ENCODE measurements at regions not wholly inside any gene's neighbourhood (a gene's known extent, or its start where the extent isn't known, plus 50 kb on each side); places are given as distances from the start of the nearest gene placed in this dataset.
"Not testable (repeated sequence)": the region's sequence is repeated elsewhere in the genome, so short reads cannot be mapped to it uniquely, and the experiment has no call there.

- Mint-ChIP-seq H3K27ac (no peak overlapping the region), H3K36me3 (ENCODE audit: low read depth) (no peaks in the 10 kb centered on the region), H3K27me3 (no peaks in the 10 kb centered on the region), H3K4me1 (ENCODE audit: low read depth) (no peaks in the 10 kb centered on the region), H3K9me3 (peaks cover 64% of the 10 kb centered on the region), H3K4me3 (no peak overlapping the region)
- intact Hi-C loops (cut with micrococcal nuclease) = no loop called here
These were observed 209.1 kb upstream of the PTER start for GRCh38 chr10:16227674-16228073.

- H3K36me3 Mint-ChIP-seq (ENCODE audit: low read depth) = no peaks in the 10 kb centered on the region
- no peaks in the 10 kb centered on the region for H3K4me1 Mint-ChIP-seq (ENCODE audit: low read depth)
- H3K4me3 Mint-ChIP-seq = no peak overlapping the region
- intact Hi-C loops (cut with micrococcal nuclease) = no loop called here
- H3K27me3 Mint-ChIP-seq = no peaks in the 10 kb centered on the region
- H3K9me3 Mint-ChIP-seq = peaks cover 47% of the 10 kb centered on the region
- H3K27ac Mint-ChIP-seq = no peak overlapping the region
These were observed 205.6 kb upstream of the PTER start for GRCh38 chr10:16231176-16231575.

DNA sequence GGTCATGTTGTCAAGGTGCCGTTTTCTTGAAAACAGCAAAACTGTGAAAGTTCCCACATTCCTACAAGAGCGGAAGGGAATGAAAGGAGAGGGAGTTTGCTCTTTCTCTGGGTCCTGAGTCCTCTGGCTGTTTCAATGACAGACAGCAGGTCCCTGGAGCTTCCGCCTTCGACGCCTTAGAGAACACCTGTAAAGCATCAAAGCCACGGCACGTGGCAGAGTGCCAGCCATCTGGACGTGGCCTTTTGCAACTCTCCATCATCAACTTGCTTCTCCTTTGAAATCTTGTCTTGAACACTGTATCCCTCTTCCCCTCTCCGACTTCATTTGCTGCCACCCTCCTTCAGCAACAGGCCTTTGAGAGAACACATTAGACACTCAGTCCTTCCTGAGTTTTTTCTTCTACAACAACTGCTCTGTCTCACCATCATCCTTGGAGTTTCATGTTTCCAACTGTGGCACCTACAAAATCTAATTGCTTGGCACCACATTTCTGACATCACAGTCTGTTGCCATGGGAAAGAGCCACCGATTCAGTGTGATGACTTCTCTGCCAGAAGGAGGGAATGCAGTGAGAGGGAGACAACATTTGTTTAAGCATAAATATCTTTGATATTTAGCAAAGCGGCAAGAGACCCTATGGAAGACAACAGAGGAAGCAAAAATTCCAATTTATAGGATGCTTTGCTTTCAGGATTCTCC lies 204.9 kb upstream of the PTER start:
- Mint-ChIP-seq H3K9me3 (peaks cover 45% of the 10 kb centered on the region), H3K4me3 (no peak overlapping the region), H3K36me3 (ENCODE audit: low read depth) (no peaks in the 10 kb centered on the region), H3K4me1 (ENCODE audit: low read depth) (no peaks in the 10 kb centered on the region), H3K27me3 (no peaks in the 10 kb centered on the region), H3K27ac (no peak overlapping the region)
- intact Hi-C loops (cut with micrococcal nuclease) = no loop called here

GRCh38 chr10:16232441-16232840 lies 204.4 kb upstream of the PTER start:
- H3K4me3 Mint-ChIP-seq = no peak overlapping the region
- intact Hi-C loops (cut with micrococcal nuclease) = no loop called here
- peaks cover 39% of the 10 kb centered on the region for H3K9me3 Mint-ChIP-seq
- H3K27ac Mint-ChIP-seq = no peak overlapping the region
- H3K36me3 Mint-ChIP-seq (ENCODE audit: low read depth) = no peaks in the 10 kb centered on the region
- H3K4me1 Mint-ChIP-seq (ENCODE audit: low read depth) = no peaks in the 10 kb centered on the region
- H3K27me3 Mint-ChIP-seq = no peaks in the 10 kb centered on the region

GRCh38 chr10:16234916-16235315 lies 201.9 kb upstream of the PTER start:
- Mint-ChIP-seq H3K36me3 (ENCODE audit: low read depth) (no peaks in the 10 kb centered on the region), H3K4me1 (ENCODE audit: low read depth) (no peaks in the 10 kb centered on the region), H3K27me3 (no peaks in the 10 kb centered on the region), H3K4me3 (no peak overlapping the region), H3K9me3 (peaks cover 40% of the 10 kb centered on the region), H3K27ac (no peak overlapping the region)
- intact Hi-C loops (cut with micrococcal nuclease) = no loop called here

DNA sequence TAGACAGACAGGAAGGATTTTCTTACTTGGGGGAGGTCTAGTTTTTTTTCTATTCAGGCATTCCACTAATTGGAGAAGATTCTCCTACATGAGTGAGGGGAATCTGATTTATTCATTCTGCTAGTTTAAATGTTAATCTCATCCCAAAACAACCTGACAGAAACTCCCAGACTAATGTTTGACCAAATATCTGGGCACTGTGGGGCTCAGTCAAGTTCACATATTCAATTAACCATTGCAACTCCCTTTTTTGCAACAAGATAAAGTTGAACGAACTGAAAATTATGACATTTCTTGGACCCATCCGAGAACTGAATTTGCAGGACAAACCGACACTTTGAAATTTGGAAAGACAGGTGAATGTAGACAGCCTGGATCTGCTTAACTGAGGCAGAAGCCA lies 194.4 kb upstream of the PTER start:
- H3K27ac Mint-ChIP-seq = no peak overlapping the region
- no peaks in the 10 kb centered on the region for H3K36me3 Mint-ChIP-seq (ENCODE audit: low read depth)
- intact Hi-C loops (cut with micrococcal nuclease) = no loop called here
- H3K4me3 Mint-ChIP-seq = no peak overlapping the region
- H3K4me1 Mint-ChIP-seq (ENCODE audit: low read depth) = no peaks in the 10 kb centered on the region
- H3K9me3 Mint-ChIP-seq = peaks cover 29% of the 10 kb centered on the region
- no peaks in the 10 kb centered on the region for H3K27me3 Mint-ChIP-seq

- intact Hi-C loops (cut with micrococcal nuclease) = no loop called here
- H3K27me3 Mint-ChIP-seq = no peaks in the 10 kb centered on the region
- no peak overlapping the region for H3K27ac Mint-ChIP-seq
- H3K4me1 Mint-ChIP-seq (ENCODE audit: low read depth) = no peaks in the 10 kb centered on the region
- H3K9me3 Mint-ChIP-seq = peaks cover 29% of the 10 kb centered on the region
- H3K4me3 Mint-ChIP-seq = no peak overlapping the region
- no peaks in the 10 kb centered on the region for H3K36me3 Mint-ChIP-seq (ENCODE audit: low read depth)
These were observed 193.8 kb upstream of the PTER start for GRCh38 chr10:16242859-16243613.

DNA sequence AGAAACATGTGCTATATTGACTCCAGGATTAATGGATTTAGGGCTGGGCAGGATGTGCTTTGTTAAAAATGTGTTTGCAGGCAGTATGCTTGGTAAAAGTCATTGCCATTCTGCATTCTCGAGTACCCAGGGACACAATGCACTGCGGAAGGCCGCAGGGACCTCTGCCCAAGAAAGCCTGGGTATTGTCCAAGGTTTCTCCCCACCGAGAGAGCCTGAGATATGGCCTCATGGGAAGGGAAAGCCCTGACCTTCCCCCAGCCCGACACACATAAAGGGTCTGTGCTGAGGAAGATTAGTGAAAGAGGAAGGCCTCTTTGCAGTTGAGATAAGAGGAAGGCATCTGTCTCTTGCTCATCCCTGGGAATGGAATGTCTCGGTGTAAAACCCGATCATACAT lies 186.7 kb upstream of the PTER start:
- peaks cover 34% of the 10 kb centered on the region for H3K9me3 Mint-ChIP-seq
- intact Hi-C loops (cut with micrococcal nuclease) = not testable (repeated sequence)

DNA sequence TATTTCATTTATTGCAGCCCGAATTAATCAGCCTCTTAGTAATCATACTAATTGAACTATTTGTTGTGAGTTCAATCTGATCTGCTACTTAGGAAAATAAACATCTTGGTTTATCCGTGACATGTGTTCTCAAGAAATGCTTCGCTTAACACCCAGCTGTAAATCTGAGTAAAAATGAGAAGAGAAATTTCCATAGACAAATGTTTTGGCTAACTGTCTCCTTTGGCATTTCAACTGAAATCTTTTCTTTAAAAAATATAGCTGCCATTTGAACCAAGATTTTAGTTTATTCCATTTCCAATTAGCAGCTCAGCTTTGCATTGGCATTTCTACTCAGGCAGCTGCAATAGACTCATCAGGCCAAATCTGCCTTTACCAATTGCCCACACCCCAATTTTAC lies 180.5 kb upstream of the PTER start:
- no peaks in the 10 kb centered on the region for H3K36me3 Mint-ChIP-seq (ENCODE audit: low read depth)
- H3K4me1 Mint-ChIP-seq (ENCODE audit: low read depth) = no peaks in the 10 kb centered on the region
- intact Hi-C loops (cut with micrococcal nuclease) = no loop called here
- H3K4me3 Mint-ChIP-seq = no peak overlapping the region
- no peaks in the 10 kb centered on the region for H3K27me3 Mint-ChIP-seq
- H3K27ac Mint-ChIP-seq = no peak overlapping the region
- H3K9me3 Mint-ChIP-seq = peaks cover 51% of the 10 kb centered on the region

More for the DNA sequence above, 186.7 kb upstream of the PTER start:
- not testable (repeated sequence) for H3K4me1 Mint-ChIP-seq (ENCODE audit: low read depth); H3K36me3 Mint-ChIP-seq (ENCODE audit: low read depth); H3K4me3 Mint-ChIP-seq; H3K27me3 Mint-ChIP-seq; H3K27ac Mint-ChIP-seq

DNA sequence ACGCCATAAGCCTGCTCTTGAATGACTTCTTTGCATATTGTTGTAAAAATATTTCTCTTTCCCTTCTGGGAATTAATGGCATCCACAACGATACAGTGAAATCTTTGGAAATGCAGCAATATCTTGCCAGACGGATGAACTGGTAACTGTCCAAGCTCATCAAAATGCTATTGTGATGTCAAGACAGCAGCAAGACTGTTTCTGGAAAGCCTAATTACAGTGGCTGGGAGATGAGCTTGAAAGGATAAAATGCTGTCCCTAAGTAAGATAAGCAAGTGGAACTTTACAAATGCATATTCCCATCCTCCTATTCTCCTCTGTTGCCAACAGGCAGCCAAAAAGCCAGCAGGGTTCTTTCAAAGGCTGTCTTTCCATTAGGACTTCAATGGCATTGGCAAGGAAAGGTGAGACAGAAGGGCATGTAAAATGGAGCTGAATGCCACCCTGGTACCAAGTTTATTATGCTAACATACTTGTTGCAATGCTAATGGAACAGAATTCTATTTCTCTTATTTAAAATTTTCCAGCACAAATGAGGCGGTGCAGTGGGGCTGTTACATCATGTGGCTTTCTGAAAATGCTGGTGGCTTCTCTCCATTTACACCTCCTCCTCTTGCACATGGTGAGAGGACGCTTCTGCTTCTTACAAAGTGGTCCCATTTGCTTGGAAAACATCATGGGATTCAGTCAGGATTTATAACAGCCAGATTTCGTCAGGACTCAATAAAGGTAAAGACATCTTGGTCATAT lies 178.3 kb upstream of the PTER start:
- H3K27me3 Mint-ChIP-seq = no peaks in the 10 kb centered on the region
- intact Hi-C loops (cut with micrococcal nuclease) = no loop called here
- H3K4me1 Mint-ChIP-seq (ENCODE audit: low read depth) = no peaks in the 10 kb centered on the region
- H3K36me3 Mint-ChIP-seq (ENCODE audit: low read depth) = no peaks in the 10 kb centered on the region
- H3K4me3 Mint-ChIP-seq = no peak overlapping the region
- no peak overlapping the region for H3K27ac Mint-ChIP-seq
- peaks cover 30% of the 10 kb centered on the region for H3K9me3 Mint-ChIP-seq

GRCh38 chr10:16259726-16260125 lies 177.1 kb upstream of the PTER start:
- Mint-ChIP-seq H3K36me3 (ENCODE audit: low read depth) (no peaks in the 10 kb centered on the region), H3K4me3 (no peak overlapping the region), H3K27me3 (no peaks in the 10 kb centered on the region), H3K9me3 (peaks cover 18% of the 10 kb centered on the region), H3K4me1 (ENCODE audit: low read depth) (no peaks in the 10 kb centered on the region), H3K27ac (no peak overlapping the region)
- intact Hi-C loops (cut with micrococcal nuclease) = no loop called here

GRCh38 chr10:16260388-16260787 lies 176.4 kb upstream of the PTER start:
- Mint-ChIP-seq H3K9me3 (peaks cover 18% of the 10 kb centered on the region), H3K4me3 (no peak overlapping the region), H3K36me3 (ENCODE audit: low read depth) (no peaks in the 10 kb centered on the region), H3K4me1 (ENCODE audit: low read depth) (no peaks in the 10 kb centered on the region), H3K27me3 (no peaks in the 10 kb centered on the region), H3K27ac (no peak overlapping the region)
- intact Hi-C loops (cut with micrococcal nuclease) = no loop called here

DNA sequence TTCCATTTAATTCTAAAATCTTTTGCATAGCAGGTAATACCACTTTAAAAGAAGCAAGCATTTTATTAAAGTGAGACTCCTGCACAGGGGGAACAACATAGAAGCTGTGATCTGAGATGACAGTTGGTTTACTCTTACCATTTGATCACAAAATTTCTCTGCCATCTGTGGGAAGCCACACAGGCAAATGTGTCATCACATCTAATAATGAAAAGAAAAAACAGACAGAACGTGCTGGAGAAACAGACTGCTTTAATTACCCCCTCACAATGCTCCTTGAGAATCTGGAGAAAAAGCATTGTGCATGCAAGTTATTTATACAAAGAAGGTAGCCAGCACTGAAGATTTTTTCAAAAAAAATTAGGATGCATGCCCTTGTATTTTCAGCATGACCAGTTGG lies 165.2 kb upstream of the PTER start:
- Mint-ChIP-seq H3K4me1 (ENCODE audit: low read depth) (no peaks in the 10 kb centered on the region), H3K36me3 (ENCODE audit: low read depth) (no peaks in the 10 kb centered on the region), H3K4me3 (no peak overlapping the region), H3K27ac (no peak overlapping the region), H3K9me3 (peaks cover 17% of the 10 kb centered on the region), H3K27me3 (no peaks in the 10 kb centered on the region)
- intact Hi-C loops (cut with micrococcal nuclease) = no loop called here

- no peak overlapping the region for H3K4me3 Mint-ChIP-seq
- H3K27ac Mint-ChIP-seq = no peak overlapping the region
- no peaks in the 10 kb centered on the region for H3K4me1 Mint-ChIP-seq (ENCODE audit: low read depth)
- no peaks in the 10 kb centered on the region for H3K27me3 Mint-ChIP-seq
- H3K36me3 Mint-ChIP-seq (ENCODE audit: low read depth) = no peaks in the 10 kb centered on the region
- peaks cover 43% of the 10 kb centered on the region for H3K9me3 Mint-ChIP-seq
- intact Hi-C loops (cut with micrococcal nuclease) = no loop called here
These were observed 161.9 kb upstream of the PTER start for GRCh38 chr10:16274911-16275310.
